IMR-90 (cell line): ENCODE measurements at regions not wholly inside any gene's neighbourhood (a gene's known extent, or its start where the extent isn't known, plus 50 kb on each side); places are given as distances from the start of the nearest gene placed in this dataset.

ENCODE experiments used
- ATAC-seq: fragments of 200-7000 bp; cut with Tn5 transposase; 2 replicates; pipeline ENCODE4 v1.9.1; 2020; ENCODE audit warnings: low read depth, mild to moderate bottlenecking, moderate library complexity
- BruUV-seq: library from RNA; stranded (reverse); fragments of 400-500 nt; replicated peaks from 2 replicates; lab custom pipeline; 2021; lab: Mats Ljungman, UMichigan
- CTCF ChIA-PET: fragments of 300-600 bp; formaldehyde crosslinking; extraction: SDS; loops from one replicate; lab custom pipeline; 2021; ENCODE audit warnings: antibody characterized with exemption; lab: Yijun Ruan, JAX
- POLR2A ChIA-PET: fragments of 300-600 bp; sonication (Branson Sonifier 250); formaldehyde crosslinking; loops from one replicate; lab custom pipeline; 2022; ENCODE audit warnings: antibody characterized with exemption; ENCODE audit not compliant: unreplicated experiment; lab: Charles Lee
- DNase-seq: peaks from one replicate; pipeline ENCODE4 v3.0.0; 2013
- H2AFZ ChIP-seq: replicated peaks from 2 replicates; pipeline ENCODE3; 2013; ENCODE audit warnings: low read length, mild to moderate bottlenecking; ENCODE audit not compliant: poor library complexity
- H2AK5ac ChIP-seq: 2 replicates; pipeline ENCODE4 v1.6.1; 2013; ENCODE audit warnings: low read depth, low read length, inconsistent platforms
- H2AK9ac ChIP-seq: replicated peaks from 2 replicates; pipeline ENCODE3; 2013; ENCODE audit warnings: mild to moderate bottlenecking, low read depth, low read length, moderate library complexity; ENCODE audit not compliant: poor library complexity
- H2BK120ac ChIP-seq: 2 replicates; pipeline ENCODE4 v1.6.1; 2013; ENCODE audit warnings: low read depth, low read length, inconsistent platforms
- H2BK15ac ChIP-seq: 3 replicates; pipeline ENCODE4 v1.6.1; 2013; ENCODE audit warnings: low read depth, low read length, inconsistent platforms
- H2BK20ac ChIP-seq: 2 replicates; pipeline ENCODE4 v1.6.1; 2013; ENCODE audit warnings: low read depth, mild to moderate bottlenecking, inconsistent platforms, low read length, moderate library complexity
- H2BK5ac ChIP-seq: 2 replicates; pipeline ENCODE4 v1.6.1; 2013; ENCODE audit warnings: mild to moderate bottlenecking, low read depth, low read length, inconsistent platforms; ENCODE audit not compliant: poor library complexity, severe bottlenecking
- H3K14ac ChIP-seq: replicated peaks from 2 replicates; pipeline ENCODE4 v1.6.1; 2013; ENCODE audit warnings: low read depth, low read length, inconsistent platforms
- H3K18ac ChIP-seq: 2 replicates; pipeline ENCODE4 v1.6.1; 2013; ENCODE audit warnings: low read depth, low read length, control low read depth
- H3K23ac ChIP-seq: 2 replicates; pipeline ENCODE4 v1.6.1; 2013; ENCODE audit warnings: low read depth, low read length, inconsistent platforms
- H3K27ac ChIP-seq: 2 replicates; pipeline ENCODE4 v1.5.1; 2013; ENCODE audit warnings: mild to moderate bottlenecking, control low read depth, low read length; ENCODE audit not compliant: insufficient read depth
- H3K27me3 ChIP-seq: 2 replicates; pipeline ENCODE4 v1.6.1; 2013; ENCODE audit warnings: low read length; ENCODE audit not compliant: control insufficient read depth, insufficient read depth
- H3K36me3 ChIP-seq: 2 replicates; pipeline ENCODE4 v1.6.1; 2013; ENCODE audit warnings: low read length, mixed read lengths; ENCODE audit not compliant: control insufficient read depth, insufficient read depth
- H3K4ac ChIP-seq: 2 replicates; pipeline ENCODE4 v1.6.1; 2013; ENCODE audit warnings: low read depth, low read length, inconsistent platforms
- H3K4me1 ChIP-seq: 2 replicates; pipeline ENCODE4 v1.6.1; 2013; ENCODE audit warnings: low read length, mixed read lengths; ENCODE audit not compliant: control insufficient read depth, insufficient read depth
- H3K4me2 ChIP-seq: 2 replicates; pipeline ENCODE4 v1.6.1; 2013; ENCODE audit warnings: low read depth, mild to moderate bottlenecking, control low read depth, low read length, moderate library complexity
- H3K4me3 ChIP-seq: 2 replicates; pipeline ENCODE4 v1.5.1; 2013; ENCODE audit warnings: low read depth, mild to moderate bottlenecking, control low read depth, low read length, moderate library complexity; ENCODE audit not compliant: insufficient read depth
- H3K56ac ChIP-seq: 2 replicates; pipeline ENCODE4 v1.6.1; 2013; ENCODE audit warnings: low read length, inconsistent platforms; ENCODE audit not compliant: insufficient read depth; ENCODE audit errors: extremely low read depth
- H3K79me1 ChIP-seq, 2 experiments: 2 replicates each; pipeline ENCODE4 v1.6.1; 2013; ENCODE audit warnings: low read length in 2 of 2, inconsistent platforms in 1 of 2, low read depth in 1 of 2
- H3K9ac ChIP-seq: 2 replicates; pipeline ENCODE4 v1.6.1; 2013; ENCODE audit warnings: low read depth, low read length, control low read depth
- H3K9me1 ChIP-seq: 2 replicates; pipeline ENCODE4 v1.6.1; 2013; ENCODE audit warnings: low read length, inconsistent platforms; ENCODE audit not compliant: insufficient read depth
- H3K9me3 ChIP-seq: 2 replicates; pipeline ENCODE4 v1.6.1; 2013; ENCODE audit warnings: low read length; ENCODE audit not compliant: control insufficient read depth, insufficient read depth
- H4K20me1 ChIP-seq: 2 replicates; pipeline ENCODE4 v1.6.1; 2013; ENCODE audit warnings: low read length, inconsistent platforms; ENCODE audit not compliant: insufficient read depth
- H4K5ac ChIP-seq: 2 replicates; pipeline ENCODE4 v1.6.1; 2013; ENCODE audit warnings: mild to moderate bottlenecking, low read depth, low read length, control low read depth
- H4K8ac ChIP-seq, 2 experiments: 2 replicates each; pipeline ENCODE4 v1.6.1; 2013; ENCODE audit warnings: low read depth in 2 of 2, low read length in 2 of 2, control low read depth in 1 of 2, inconsistent platforms in 1 of 2
- H4K91ac ChIP-seq: 2 replicates; pipeline ENCODE4 v1.6.1; 2013; ENCODE audit warnings: low read depth, low read length, inconsistent platforms; ENCODE audit not compliant: insufficient read depth
- BHLHE40 ChIP-seq: fragments of 150-350 bp; IDR thresholded peaks from 2 replicates; pipeline ENCODE4 v1.6.1; 2016; ENCODE audit warnings: mild to moderate bottlenecking, low read depth, low read length
- CEBPB ChIP-seq: IDR thresholded peaks from 2 replicates; pipeline ENCODE4 v1.6.1; 2012; ENCODE audit warnings: low read depth, low read length, improper control_type of control experiment
- CHD1 ChIP-seq: IDR thresholded peaks from 2 replicates; pipeline ENCODE4 v1.6.1; 2012; ENCODE audit warnings: low read depth, low read length, improper control_type of control experiment
- FOS ChIP-seq: fragments of 150-350 bp; IDR thresholded peaks from 2 replicates; pipeline ENCODE4 v1.6.1; 2016; ENCODE audit warnings: low read depth, low read length
- MAFK ChIP-seq: IDR thresholded peaks from 2 replicates; pipeline ENCODE4 v1.6.1; 2012; ENCODE audit warnings: low read depth, low read length, improper control_type of control experiment
- MAZ ChIP-seq: IDR thresholded peaks from 2 replicates; pipeline ENCODE4 v1.6.1; 2012; ENCODE audit warnings: low read depth, mild to moderate bottlenecking, low read length, improper control_type of control experiment, moderate library complexity, borderline replicate concordance
- MXI1 ChIP-seq: IDR thresholded peaks from 2 replicates; pipeline ENCODE4 v1.6.1; 2012; ENCODE audit warnings: low read depth, mild to moderate bottlenecking, low read length, moderate library complexity, borderline replicate concordance
- NFE2L2 ChIP-seq: fragments of 150-350 bp; IDR thresholded peaks from 2 replicates; pipeline ENCODE4 v1.6.1; 2016; ENCODE audit warnings: low read depth, mild to moderate bottlenecking, low read length
- POLR2A ChIP-seq: IDR thresholded peaks from 2 replicates; pipeline ENCODE4 v1.6.1; 2012; ENCODE audit warnings: mild to moderate bottlenecking, low read depth, low read length
- RAD21 ChIP-seq: IDR thresholded peaks from 2 replicates; pipeline ENCODE4 v1.6.1; 2012; ENCODE audit warnings: low read length, improper control_type of control experiment
- RCOR1 ChIP-seq: IDR thresholded peaks from 2 replicates; pipeline ENCODE4 v1.6.1; 2012; ENCODE audit warnings: mild to moderate bottlenecking, low read length, improper control_type of control experiment; ENCODE audit not compliant: insufficient replicate concordance
- RFX5 ChIP-seq: IDR thresholded peaks from 2 replicates; pipeline ENCODE4 v1.8.0; 2012; ENCODE audit warnings: low read depth, mild to moderate bottlenecking, low read length, moderate library complexity
- SMC3 ChIP-seq: fragments of 150-350 bp; IDR thresholded peaks from 2 replicates; pipeline ENCODE4 v1.6.1; 2016; ENCODE audit warnings: low read depth, mild to moderate bottlenecking, antibody characterized with exemption, low read length, moderate library complexity
- WGBS, 2 experiments: methylation state at CpG; one replicate each; pipeline versions ENCODE4 v1.1.5 to v1.1.7; 2013; ENCODE audit warnings: missing lambda C conversion rate in 2 of 2; ENCODE audit not compliant: insufficient read length in 1 of 2; ENCODE audit errors: extremely low coverage in 2 of 2; 5-methylcytosine and 5-hydroxymethylcytosine counted together
- dilution Hi-C: fragments of 300-500 bp; cut with HindIII; formaldehyde crosslinking; loops from one replicate; pipeline ENCODE4 v1.14.3; 2018; ENCODE audit warnings: low sequenced_read_pairs; ENCODE audit not compliant: unreplicated experiment
- in situ Hi-C: fragments of 300-500 bp; cut with MboI; formaldehyde crosslinking; loops from 3 replicates; pipeline ENCODE4 v1.14.3; 2019; ENCODE audit warnings: low sequenced_read_pairs, inconsistent platforms, mixed read lengths
- intact Hi-C: fragments of 100-400 bp; cut with micrococcal nuclease; formaldehyde crosslinking; loops from 2 replicates; pipeline ENCODE4 v1.10.0; 2022
- TF ChIP-seq, protein P1 (sequence below): fragments of 150-350 bp; IDR thresholded peaks from 2 replicates; pipeline ENCODE4 v1.6.1; 2016; ENCODE audit warnings: low read depth, mild to moderate bottlenecking, low read length, moderate library complexity, borderline replicate concordance
- TF ChIP-seq, protein P2 (sequence below): fragments of 150-350 bp; IDR thresholded peaks from 2 replicates; pipeline ENCODE4 v1.6.1; 2017; ENCODE audit warnings: mild to moderate bottlenecking, antibody characterized with exemption, low read length, low read depth
- TF ChIP-seq, protein P3 (sequence below): conservative IDR thresholded peaks from 2 replicates; pipeline ENCODE4 v1.5.1; 2012; ENCODE audit warnings: mild to moderate bottlenecking, low read depth, low read length, improper control_type of control experiment

DNA sequence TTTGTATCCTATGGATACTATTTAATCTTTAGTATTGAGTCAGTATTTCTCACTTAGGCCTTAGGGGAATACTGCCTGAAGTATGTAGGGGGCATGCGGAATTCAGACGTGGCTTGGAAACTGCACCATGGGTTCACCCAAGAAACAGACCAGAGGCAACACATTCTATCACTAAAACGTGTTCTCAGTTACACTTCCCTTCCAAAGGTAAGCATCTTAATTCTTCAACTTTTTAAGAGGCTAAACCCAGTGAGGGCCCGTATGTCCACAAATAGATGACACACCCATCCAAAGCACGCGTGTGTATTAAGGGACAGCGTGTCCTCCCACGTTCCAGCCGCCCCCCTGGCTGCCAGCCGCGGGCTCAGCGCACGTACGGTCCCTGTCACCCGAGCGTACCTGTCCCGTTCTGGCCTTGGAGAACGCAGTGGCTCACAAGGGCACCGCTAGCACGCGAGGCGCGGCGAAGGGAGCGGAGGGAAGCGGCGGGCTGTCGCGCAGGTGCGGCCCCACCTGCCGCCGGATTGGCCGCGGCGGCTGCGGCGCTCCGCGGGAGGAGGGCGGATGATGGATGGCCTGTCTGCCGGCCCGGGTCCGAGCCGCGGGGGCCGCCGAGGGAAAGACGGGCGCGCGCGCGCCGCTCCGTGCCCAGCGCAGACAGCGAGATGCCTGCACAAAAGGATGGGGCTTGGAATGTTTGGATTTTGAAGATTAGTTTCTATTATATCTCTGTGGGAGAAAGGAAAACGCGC lies 1003.9 kb upstream of the NR2F2 start:
- H4K5ac ChIP-seq, result no peak overlapping the region
- H3K14ac ChIP-seq, result no peak overlapping the region
- no peak overlapping the region for H2BK5ac ChIP-seq
- H4K8ac ChIP-seq, result no peak overlapping the region
- no peaks in the 10 kb centered on the region for H3K79me1 ChIP-seq
- no peaks in the 10 kb centered on the region for H4K20me1 ChIP-seq
- in situ Hi-C loops, result no loop called here
- intact Hi-C loops, result no loop called here
- CTCF ChIA-PET, result no interaction called here
- peak overlapping the region; percentile 76 for H2AFZ ChIP-seq
- no peak overlapping the region for H2BK120ac ChIP-seq
- H2AK5ac ChIP-seq, result no peak overlapping the region
- POLR2A ChIA-PET, result no interaction called here
- TF ChIP-seq, protein P1, sequence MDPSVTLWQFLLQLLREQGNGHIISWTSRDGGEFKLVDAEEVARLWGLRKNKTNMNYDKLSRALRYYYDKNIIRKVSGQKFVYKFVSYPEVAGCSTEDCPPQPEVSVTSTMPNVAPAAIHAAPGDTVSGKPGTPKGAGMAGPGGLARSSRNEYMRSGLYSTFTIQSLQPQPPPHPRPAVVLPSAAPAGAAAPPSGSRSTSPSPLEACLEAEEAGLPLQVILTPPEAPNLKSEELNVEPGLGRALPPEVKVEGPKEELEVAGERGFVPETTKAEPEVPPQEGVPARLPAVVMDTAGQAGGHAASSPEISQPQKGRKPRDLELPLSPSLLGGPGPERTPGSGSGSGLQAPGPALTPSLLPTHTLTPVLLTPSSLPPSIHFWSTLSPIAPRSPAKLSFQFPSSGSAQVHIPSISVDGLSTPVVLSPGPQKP, result no peak
- TF ChIP-seq, protein P2, sequence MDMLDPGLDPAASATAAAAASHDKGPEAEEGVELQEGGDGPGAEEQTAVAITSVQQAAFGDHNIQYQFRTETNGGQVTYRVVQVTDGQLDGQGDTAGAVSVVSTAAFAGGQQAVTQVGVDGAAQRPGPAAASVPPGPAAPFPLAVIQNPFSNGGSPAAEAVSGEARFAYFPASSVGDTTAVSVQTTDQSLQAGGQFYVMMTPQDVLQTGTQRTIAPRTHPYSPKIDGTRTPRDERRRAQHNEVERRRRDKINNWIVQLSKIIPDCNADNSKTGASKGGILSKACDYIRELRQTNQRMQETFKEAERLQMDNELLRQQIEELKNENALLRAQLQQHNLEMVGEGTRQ, result no peak
- no peak for TF ChIP-seq NFE2L2
- TF ChIP-seq RAD21, result no peak
- TF ChIP-seq, protein P3, sequence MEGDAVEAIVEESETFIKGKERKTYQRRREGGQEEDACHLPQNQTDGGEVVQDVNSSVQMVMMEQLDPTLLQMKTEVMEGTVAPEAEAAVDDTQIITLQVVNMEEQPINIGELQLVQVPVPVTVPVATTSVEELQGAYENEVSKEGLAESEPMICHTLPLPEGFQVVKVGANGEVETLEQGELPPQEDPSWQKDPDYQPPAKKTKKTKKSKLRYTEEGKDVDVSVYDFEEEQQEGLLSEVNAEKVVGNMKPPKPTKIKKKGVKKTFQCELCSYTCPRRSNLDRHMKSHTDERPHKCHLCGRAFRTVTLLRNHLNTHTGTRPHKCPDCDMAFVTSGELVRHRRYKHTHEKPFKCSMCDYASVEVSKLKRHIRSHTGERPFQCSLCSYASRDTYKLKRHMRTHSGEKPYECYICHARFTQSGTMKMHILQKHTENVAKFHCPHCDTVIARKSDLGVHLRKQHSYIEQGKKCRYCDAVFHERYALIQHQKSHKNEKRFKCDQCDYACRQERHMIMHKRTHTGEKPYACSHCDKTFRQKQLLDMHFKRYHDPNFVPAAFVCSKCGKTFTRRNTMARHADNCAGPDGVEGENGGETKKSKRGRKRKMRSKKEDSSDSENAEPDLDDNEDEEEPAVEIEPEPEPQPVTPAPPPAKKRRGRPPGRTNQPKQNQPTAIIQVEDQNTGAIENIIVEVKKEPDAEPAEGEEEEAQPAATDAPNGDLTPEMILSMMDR, result no peak
- no peak for TF ChIP-seq POLR2A
- no peak for TF ChIP-seq BHLHE40
- no peak for TF ChIP-seq CHD1
- TF ChIP-seq CEBPB, result no peak
- no peak for TF ChIP-seq SMC3
- TF ChIP-seq MXI1, result no peak
- TF ChIP-seq RCOR1, result no peak
- no peak for TF ChIP-seq MAFK
- TF ChIP-seq FOS, result no peak
- no peak for TF ChIP-seq RFX5
- no peak for TF ChIP-seq MAZ
- H3K27me3 ChIP-seq, result peaks cover 2% of the 10 kb centered on the region; the same call in 1 of the 2 replicates
- BruUV-seq, result no TSS peak
- H3K4me2 ChIP-seq, result peak overlapping the region; percentile 95
- no peak overlapping the region; the same call in 1 of the 2 replicates for H3K18ac ChIP-seq
- H3K9ac ChIP-seq, result no peak overlapping the region
- DNase-seq (no peak), ATAC-seq (peak; percentile 46)
- no peak overlapping the region for H4K91ac ChIP-seq
- H3K9me1 ChIP-seq, result no peaks in the 10 kb centered on the region
- dilution Hi-C loops, result no loop called here
- H2BK20ac ChIP-seq, result no peak overlapping the region
- H3K23ac ChIP-seq, result no peak overlapping the region
- peak overlapping the region; percentile 51 for H3K4me3 ChIP-seq
- H3K36me3 ChIP-seq, result no peaks in the 10 kb centered on the region
- H3K9me3 ChIP-seq, result no peaks in the 10 kb centered on the region
- 9% methylated on average over 38 of the region's 59 CpGs; no CpG with 5 or more reads in 1 of the 2 experiments for WGBS, 2 experiments
- no peak overlapping the region for H3K4ac ChIP-seq
- no peak overlapping the region for H2BK15ac ChIP-seq
- no peak overlapping the region for H3K56ac ChIP-seq
- no peak overlapping the region for H2AK9ac ChIP-seq
- no peak overlapping the region for H3K27ac ChIP-seq
- H3K4me1 ChIP-seq, result peaks cover 2% of the 10 kb centered on the region; the same call in 1 of the 2 replicates
